ENCODE measurements at regions not wholly inside any gene's neighbourhood (a gene's known extent, or its start where the extent isn't known, plus 50 kb on each side); places are given as distances from the start of the nearest gene placed in this dataset.

DNA sequence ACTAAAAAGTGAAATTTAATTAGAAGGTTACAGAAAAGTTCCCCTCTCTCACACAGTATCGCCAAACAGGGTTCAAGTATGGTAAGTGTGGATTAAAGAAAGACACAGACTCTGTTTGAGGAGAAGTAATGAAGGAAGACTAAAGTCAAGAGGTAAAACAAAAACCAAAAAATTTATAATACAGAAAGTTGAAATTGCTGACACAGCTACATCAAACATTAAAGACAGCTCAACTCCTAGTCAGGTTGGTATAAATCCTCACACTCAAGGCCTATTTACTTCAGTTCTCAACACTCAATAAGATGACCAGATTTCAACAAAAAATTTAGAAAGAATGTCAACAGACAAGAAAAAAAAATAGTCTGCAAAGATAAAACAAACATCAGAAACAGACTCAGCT lies 300.5 kb upstream of the LINC00305 start:
- Histone ChIP-seq H3K9ac (ENCODE audit: low read length) (no peak overlapping the region), H3K27me3 (ENCODE audit: control insufficient read depth, insufficient read depth, low read length) (no peaks in the 10 kb centered on the region), H3K36me3 (ENCODE audit: control insufficient read depth, low read depth, low read length) (no peaks in the 10 kb centered on the region), H3K4me1 (ENCODE audit: control insufficient read depth, low read depth, low read length) (peaks cover 1% of the 10 kb centered on the region), H3K27ac (ENCODE audit: low read length) (no peak overlapping the region), H3K9me3 (ENCODE audit: control insufficient read depth, low read depth, low read length) (no peaks in the 10 kb centered on the region), H3K4me3 (ENCODE audit: low read length) (no peak overlapping the region)

DNA sequence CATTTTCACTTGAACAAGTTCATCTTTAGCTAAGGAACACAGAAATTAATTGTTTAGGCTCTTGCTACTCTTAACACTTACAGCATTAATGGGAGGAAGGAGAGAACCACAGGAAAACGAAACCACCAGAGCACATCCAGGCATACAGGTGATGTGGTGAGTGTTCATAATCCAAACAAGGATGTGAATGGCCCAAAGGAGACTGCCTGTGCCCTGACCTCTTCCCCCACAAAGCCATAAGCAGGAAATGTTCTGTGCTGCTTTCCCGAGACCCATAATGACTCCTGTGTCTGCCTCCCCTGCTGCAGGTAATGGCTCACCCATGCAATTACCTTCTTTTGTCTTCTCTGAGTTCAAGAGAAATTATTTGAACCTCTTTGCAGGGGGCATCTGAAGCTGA lies 295.9 kb upstream of the LINC00305 start:
- Histone ChIP-seq H3K27ac (ENCODE audit: low read length) (no peak overlapping the region), H3K4me1 (ENCODE audit: control insufficient read depth, low read depth, low read length) (peaks cover 6% of the 10 kb centered on the region), H3K9ac (ENCODE audit: low read length) (no peak overlapping the region), H3K9me3 (ENCODE audit: control insufficient read depth, low read depth, low read length) (no peaks in the 10 kb centered on the region), H3K27me3 (ENCODE audit: control insufficient read depth, insufficient read depth, low read length) (no peaks in the 10 kb centered on the region), H3K4me3 (ENCODE audit: low read length) (no peak overlapping the region), H3K36me3 (ENCODE audit: control insufficient read depth, low read depth, low read length) (no peaks in the 10 kb centered on the region)

DNA sequence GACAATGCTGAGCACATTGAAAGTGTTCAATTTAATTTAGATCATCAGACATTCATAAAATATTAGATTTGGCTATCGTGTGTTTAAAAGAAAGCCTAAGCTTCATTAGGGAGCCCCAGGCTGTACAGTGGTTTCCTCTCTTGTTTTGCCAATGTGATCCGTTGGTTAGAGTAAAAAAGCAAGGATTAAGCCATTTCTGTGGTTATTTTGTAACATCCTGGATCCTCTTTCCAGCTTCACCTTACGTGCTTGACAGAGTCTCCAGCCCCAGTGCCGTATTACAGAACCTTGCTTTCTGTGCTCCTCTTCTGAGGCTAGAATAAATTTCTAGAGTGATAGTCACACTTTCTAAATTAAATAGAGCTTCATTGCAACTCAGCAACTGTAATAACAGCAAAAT lies 289.3 kb upstream of the LINC00305 start:
- no peak overlapping the region for H3K4me3 ChIP-seq (ENCODE audit: low read length)
- H3K27me3 ChIP-seq (ENCODE audit: control insufficient read depth, insufficient read depth, low read length), result no peaks in the 10 kb centered on the region
- no peak overlapping the region for H3K27ac ChIP-seq (ENCODE audit: low read length)
- H3K36me3 ChIP-seq (ENCODE audit: control insufficient read depth, low read depth, low read length), result no peaks in the 10 kb centered on the region
- H3K9ac ChIP-seq (ENCODE audit: low read length), result no peak overlapping the region
- H3K9me3 ChIP-seq (ENCODE audit: control insufficient read depth, low read depth, low read length), result peaks cover 10% of the 10 kb centered on the region
- H3K4me1 ChIP-seq (ENCODE audit: control insufficient read depth, low read depth, low read length), result no peaks in the 10 kb centered on the region

DNA sequence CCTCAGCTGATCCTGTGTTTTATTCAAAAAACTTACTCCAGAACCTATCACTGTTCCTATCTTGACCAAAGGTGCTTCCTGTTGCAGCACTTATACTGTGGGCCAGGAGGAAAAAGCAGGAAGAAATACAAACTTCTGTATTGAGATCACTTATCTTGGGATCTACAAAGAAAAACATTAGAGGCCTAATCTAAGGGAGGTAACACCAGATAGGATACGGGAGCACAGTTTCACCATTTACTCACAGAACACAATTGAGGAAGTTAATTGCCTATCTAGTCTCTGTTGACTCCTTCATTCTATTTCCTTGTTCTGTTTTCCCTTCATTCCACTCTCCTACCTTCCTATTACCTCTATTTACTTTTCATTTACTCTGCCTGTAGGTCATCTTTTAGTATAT lies 287.2 kb upstream of the LINC00305 start:
- Histone ChIP-seq H3K27ac (ENCODE audit: low read length) (no peak overlapping the region), H3K27me3 (ENCODE audit: control insufficient read depth, insufficient read depth, low read length) (no peaks in the 10 kb centered on the region), H3K9me3 (ENCODE audit: control insufficient read depth, low read depth, low read length) (peaks cover 10% of the 10 kb centered on the region), H3K4me1 (ENCODE audit: control insufficient read depth, low read depth, low read length) (no peaks in the 10 kb centered on the region), H3K9ac (ENCODE audit: low read length) (no peak overlapping the region), H3K36me3 (ENCODE audit: control insufficient read depth, low read depth, low read length) (no peaks in the 10 kb centered on the region), H3K4me3 (ENCODE audit: low read length) (no peak overlapping the region)

DNA sequence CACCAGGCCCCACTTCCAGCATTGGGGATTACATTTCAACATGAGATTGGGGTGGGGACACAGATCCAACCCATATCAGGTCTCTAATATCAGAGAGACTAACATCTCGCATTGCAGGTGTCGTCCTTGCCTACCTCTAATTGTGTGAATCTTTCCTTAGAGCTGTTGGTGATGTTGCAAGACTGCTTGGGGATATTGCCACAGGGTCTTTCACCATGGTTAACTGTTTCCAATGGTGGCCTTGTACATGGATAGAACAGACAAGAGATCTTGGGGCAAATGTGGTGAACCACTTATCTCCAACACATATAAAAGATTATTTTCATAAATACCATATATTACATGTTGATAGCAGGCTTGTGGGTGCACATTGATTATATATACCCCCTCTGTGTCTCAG lies 270.3 kb upstream of the LINC00305 start:
- no peaks in the 10 kb centered on the region for H3K9me3 ChIP-seq (ENCODE audit: control insufficient read depth, low read depth, low read length)
- no peak overlapping the region for H3K4me3 ChIP-seq (ENCODE audit: low read length)
- peaks cover 20% of the 10 kb centered on the region for H3K27me3 ChIP-seq (ENCODE audit: control insufficient read depth, insufficient read depth, low read length)
- H3K4me1 ChIP-seq (ENCODE audit: control insufficient read depth, low read depth, low read length), result peaks cover 23% of the 10 kb centered on the region
- H3K27ac ChIP-seq (ENCODE audit: low read length), result no peak overlapping the region
- H3K36me3 ChIP-seq (ENCODE audit: control insufficient read depth, low read depth, low read length), result no peaks in the 10 kb centered on the region
- H3K9ac ChIP-seq (ENCODE audit: low read length), result no peak overlapping the region

DNA sequence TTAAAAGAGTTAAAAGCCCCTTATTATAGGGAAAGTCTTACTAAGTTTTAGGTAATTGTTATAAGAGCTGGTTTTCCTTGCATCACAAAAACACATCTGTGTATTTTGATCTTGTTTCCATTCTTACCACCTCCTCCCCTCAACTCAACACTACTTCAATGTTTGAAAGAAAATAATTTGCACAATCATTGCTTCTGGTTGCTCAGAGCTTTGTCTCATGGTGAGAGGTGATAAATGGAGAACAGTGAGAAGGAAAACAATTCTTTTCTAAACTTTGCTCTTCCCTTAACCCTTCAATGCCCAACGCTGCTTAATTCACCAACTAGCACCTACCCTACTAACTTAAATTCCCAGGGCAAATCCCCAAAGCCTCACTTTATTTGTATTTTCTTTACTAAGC lies 268.1 kb upstream of the LINC00305 start:
- Histone ChIP-seq H3K27me3 (ENCODE audit: control insufficient read depth, insufficient read depth, low read length) (peaks cover 20% of the 10 kb centered on the region), H3K4me1 (ENCODE audit: control insufficient read depth, low read depth, low read length) (peaks cover 23% of the 10 kb centered on the region), H3K4me3 (ENCODE audit: low read length) (no peak overlapping the region), H3K27ac (ENCODE audit: low read length) (no peak overlapping the region), H3K36me3 (ENCODE audit: control insufficient read depth, low read depth, low read length) (no peaks in the 10 kb centered on the region), H3K9ac (ENCODE audit: low read length) (no peak overlapping the region), H3K9me3 (ENCODE audit: control insufficient read depth, low read depth, low read length) (no peaks in the 10 kb centered on the region)

DNA sequence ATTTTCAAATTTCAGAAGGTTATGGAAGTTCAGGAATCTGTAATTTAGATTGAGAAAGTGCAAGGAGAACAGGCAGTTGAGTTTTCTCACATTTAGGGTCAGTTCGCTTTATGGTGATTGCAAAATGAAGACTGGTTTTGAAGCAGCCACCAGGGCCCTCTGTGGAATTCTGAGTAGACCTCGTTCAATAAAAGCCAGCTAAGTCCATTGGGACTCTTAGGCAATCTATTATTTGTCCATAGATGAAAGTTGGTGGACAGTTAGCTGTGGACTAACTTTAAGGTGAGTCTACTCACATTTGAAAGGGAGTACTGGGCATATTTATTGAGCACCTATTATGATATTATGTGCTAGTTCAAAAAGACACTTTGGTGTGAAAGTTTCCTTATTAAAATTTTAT lies 266.3 kb upstream of the LINC00305 start:
- no peaks in the 10 kb centered on the region for H3K9me3 ChIP-seq (ENCODE audit: control insufficient read depth, low read depth, low read length)
- H3K36me3 ChIP-seq (ENCODE audit: control insufficient read depth, low read depth, low read length), result no peaks in the 10 kb centered on the region
- H3K4me1 ChIP-seq (ENCODE audit: control insufficient read depth, low read depth, low read length), result peaks cover 23% of the 10 kb centered on the region
- H3K4me3 ChIP-seq (ENCODE audit: low read length), result no peak overlapping the region
- peaks cover 20% of the 10 kb centered on the region for H3K27me3 ChIP-seq (ENCODE audit: control insufficient read depth, insufficient read depth, low read length)
- H3K9ac ChIP-seq (ENCODE audit: low read length), result no peak overlapping the region
- H3K27ac ChIP-seq (ENCODE audit: low read length), result no peak overlapping the region

DNA sequence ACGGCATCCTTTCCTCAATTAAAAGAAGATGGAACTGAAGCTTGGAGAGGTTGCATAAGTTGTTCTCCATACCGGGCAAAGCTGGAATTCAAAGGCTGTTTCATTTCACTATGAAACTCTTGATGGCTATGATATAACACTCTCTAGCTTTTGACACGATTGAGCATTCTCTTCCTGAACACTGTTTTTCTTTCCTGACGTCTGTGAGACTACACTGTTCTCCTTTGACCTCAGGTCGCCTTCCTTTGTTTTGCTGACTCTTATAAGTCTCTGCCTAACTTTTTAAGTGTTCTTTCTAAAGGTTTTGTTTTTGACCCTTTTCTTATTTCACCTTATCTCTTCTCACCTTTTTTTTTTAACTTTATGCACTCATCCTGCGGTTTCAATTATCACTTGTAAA lies 261.8 kb upstream of the LINC00305 start:
- H3K36me3 ChIP-seq (ENCODE audit: control insufficient read depth, low read depth, low read length), result no peaks in the 10 kb centered on the region
- no peaks in the 10 kb centered on the region for H3K27me3 ChIP-seq (ENCODE audit: control insufficient read depth, insufficient read depth, low read length)
- H3K9me3 ChIP-seq (ENCODE audit: control insufficient read depth, low read depth, low read length), result no peaks in the 10 kb centered on the region

DNA sequence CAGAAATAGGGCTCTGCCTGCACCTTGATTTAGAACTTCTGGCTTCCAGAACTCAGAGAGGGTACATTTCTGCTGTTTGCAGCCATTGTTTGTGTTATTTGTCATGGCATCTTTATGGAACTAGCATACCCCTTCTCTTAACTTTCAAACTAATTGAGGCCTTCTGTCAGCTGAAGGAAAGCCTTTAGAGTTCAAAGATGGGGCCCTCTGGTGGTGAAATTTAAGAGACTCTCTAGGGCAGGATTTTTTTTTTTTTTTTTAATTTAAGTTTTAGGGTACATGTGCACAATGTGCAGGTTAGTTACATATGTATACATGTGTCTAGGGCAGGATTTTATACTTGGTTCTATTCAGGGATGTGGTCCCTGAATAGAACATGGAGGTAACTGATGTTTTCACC lies 260.6 kb upstream of the LINC00305 start:
- Histone ChIP-seq H3K36me3 (ENCODE audit: control insufficient read depth, low read depth, low read length) (no peaks in the 10 kb centered on the region), H3K9ac (ENCODE audit: low read length) (no peak overlapping the region), H3K27ac (ENCODE audit: low read length) (no peak overlapping the region), H3K4me3 (ENCODE audit: low read length) (no peak overlapping the region), H3K27me3 (ENCODE audit: control insufficient read depth, insufficient read depth, low read length) (no peaks in the 10 kb centered on the region), H3K9me3 (ENCODE audit: control insufficient read depth, low read depth, low read length) (no peaks in the 10 kb centered on the region), H3K4me1 (ENCODE audit: control insufficient read depth, low read depth, low read length) (no peaks in the 10 kb centered on the region)

More for the DNA sequence above, 261.8 kb upstream of the LINC00305 start:
- Histone ChIP-seq H3K4me1 (ENCODE audit: control insufficient read depth, low read depth, low read length) (peaks cover under 1% of the 10 kb centered on the region), H3K9ac (ENCODE audit: low read length) (no peak overlapping the region), H3K4me3 (ENCODE audit: low read length) (no peak overlapping the region), H3K27ac (ENCODE audit: low read length) (no peak overlapping the region)

DNA sequence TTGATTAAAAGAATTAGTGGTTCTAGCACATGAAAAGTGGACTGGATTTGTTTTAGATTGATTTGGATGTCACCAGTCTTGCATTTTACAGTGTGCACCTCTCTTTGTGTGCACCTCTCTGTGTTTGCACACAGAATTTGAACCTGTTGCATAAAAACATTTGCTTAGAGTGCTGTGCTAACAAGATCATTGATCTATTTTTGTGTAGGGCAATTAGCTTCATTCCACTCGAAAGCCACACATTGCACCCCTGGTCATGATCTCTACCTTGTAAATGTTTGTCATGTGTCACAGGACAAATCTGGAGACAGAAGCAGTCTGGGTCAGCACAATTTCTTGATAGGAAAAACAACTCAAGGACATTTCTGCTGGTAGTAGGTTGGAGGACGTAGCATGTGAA lies 258.7 kb upstream of the LINC00305 start:
- Histone ChIP-seq H3K9ac (ENCODE audit: low read length) (no peak overlapping the region), H3K27me3 (ENCODE audit: control insufficient read depth, insufficient read depth, low read length) (no peaks in the 10 kb centered on the region), H3K27ac (ENCODE audit: low read length) (no peak overlapping the region), H3K4me3 (ENCODE audit: low read length) (no peak overlapping the region), H3K4me1 (ENCODE audit: control insufficient read depth, low read depth, low read length) (peaks cover 6% of the 10 kb centered on the region), H3K36me3 (ENCODE audit: control insufficient read depth, low read depth, low read length) (no peaks in the 10 kb centered on the region), H3K9me3 (ENCODE audit: control insufficient read depth, low read depth, low read length) (no peaks in the 10 kb centered on the region)

DNA sequence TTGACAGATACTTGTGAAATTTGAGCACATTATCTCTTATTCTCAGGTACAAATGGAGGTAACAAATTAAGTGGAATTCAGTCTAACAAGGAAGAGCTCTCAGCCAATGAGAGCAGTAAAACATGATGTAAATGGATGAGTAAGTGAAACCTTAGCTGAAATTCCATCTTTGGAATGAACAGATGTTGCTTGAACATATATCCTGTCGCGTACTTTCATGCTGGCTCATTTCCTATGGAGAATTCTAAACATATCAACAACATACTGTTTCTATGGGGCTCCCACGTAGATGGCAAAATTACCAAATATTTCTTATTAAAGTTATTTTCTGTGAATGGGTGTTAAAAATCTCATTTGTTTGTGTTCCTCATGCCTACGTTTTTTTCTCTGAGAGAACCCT lies 256.3 kb upstream of the LINC00305 start:
- H3K9me3 ChIP-seq (ENCODE audit: control insufficient read depth, low read depth, low read length), result no peaks in the 10 kb centered on the region
- no peak overlapping the region for H3K4me3 ChIP-seq (ENCODE audit: low read length)
- H3K4me1 ChIP-seq (ENCODE audit: control insufficient read depth, low read depth, low read length), result peaks cover 6% of the 10 kb centered on the region
- no peaks in the 10 kb centered on the region for H3K27me3 ChIP-seq (ENCODE audit: control insufficient read depth, insufficient read depth, low read length)
- no peaks in the 10 kb centered on the region for H3K36me3 ChIP-seq (ENCODE audit: control insufficient read depth, low read depth, low read length)
- H3K9ac ChIP-seq (ENCODE audit: low read length), result no peak overlapping the region
- no peak overlapping the region for H3K27ac ChIP-seq (ENCODE audit: low read length)

DNA sequence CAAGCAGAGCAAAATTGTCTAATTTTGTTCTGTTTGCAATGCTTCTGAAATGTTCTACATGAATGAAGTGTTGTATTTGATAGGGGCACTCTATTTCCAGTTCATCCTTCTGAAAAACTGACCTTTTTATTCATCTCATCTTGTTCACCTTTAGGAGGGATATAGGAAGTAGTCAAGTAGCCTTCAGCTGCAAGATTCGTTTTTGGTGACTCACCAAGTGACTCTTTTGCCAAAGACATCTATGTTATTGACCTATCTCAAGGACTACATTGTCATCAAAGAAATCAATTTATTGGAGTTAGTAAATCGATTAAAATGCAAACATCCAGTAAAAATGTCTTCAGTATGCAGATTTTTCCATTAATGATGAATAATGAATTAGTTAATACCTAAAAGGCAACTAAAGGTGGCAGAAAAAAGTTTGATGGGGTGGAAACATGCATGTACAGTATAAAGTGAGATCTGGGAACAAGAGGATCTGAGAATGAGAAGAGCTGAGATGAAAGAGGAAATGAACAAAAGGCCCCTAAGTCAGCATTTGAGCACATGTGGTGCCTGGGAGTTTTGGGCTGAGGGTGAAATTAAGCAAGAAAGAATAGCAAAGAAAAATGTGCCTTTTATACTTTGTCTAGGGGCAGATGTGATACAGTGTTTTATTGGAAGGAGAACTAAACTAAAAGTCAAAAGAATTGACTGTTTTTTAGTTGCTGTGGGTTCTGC lies 255.1 kb upstream of the LINC00305 start:
- no peaks in the 10 kb centered on the region for H3K27me3 ChIP-seq (ENCODE audit: control insufficient read depth, insufficient read depth, low read length)
- no peaks in the 10 kb centered on the region for H3K9me3 ChIP-seq (ENCODE audit: control insufficient read depth, low read depth, low read length)
- H3K36me3 ChIP-seq (ENCODE audit: control insufficient read depth, low read depth, low read length), result no peaks in the 10 kb centered on the region
- H3K4me3 ChIP-seq (ENCODE audit: low read length), result no peak overlapping the region
- H3K9ac ChIP-seq (ENCODE audit: low read length), result no peak overlapping the region
- no peak overlapping the region for H3K27ac ChIP-seq (ENCODE audit: low read length)
- peaks cover 6% of the 10 kb centered on the region for H3K4me1 ChIP-seq (ENCODE audit: control insufficient read depth, low read depth, low read length)
